B cell (primary cell): ENCODE measurements at regions not wholly inside any gene's neighbourhood (a gene's known extent, or its start where the extent isn't known, plus 50 kb on each side); places are given as distances from the start of the nearest gene placed in this dataset.

ENCODE experiments used
- ATAC-seq: fragments of 200-7000 bp; cut with Tn5 transposase; one replicate; pipeline ENCODE4 v1.10.0; 2021; ENCODE audit warnings: low read depth, mild to moderate bottlenecking, moderate number of reproducible peaks, moderate library complexity
- CTCF ChIA-PET: fragments of 350-600 bp; sonication (Branson Sonifier 250); formaldehyde crosslinking; loops from one replicate; lab custom pipeline; 2021; ENCODE audit warnings: antibody characterized with exemption, inconsistent platforms; lab: Charles Lee
- POLR2A ChIA-PET: fragments of 350-600 bp; sonication (Branson Sonifier 250); formaldehyde crosslinking; loops from one replicate; lab custom pipeline; 2021; ENCODE audit warnings: antibody characterized with exemption; lab: Charles Lee
- DNase-seq: peaks from one replicate; pipeline ENCODE4 v3.0.0; 2013
- H2AFZ ChIP-seq: 2 replicates; pipeline ENCODE4 v1.6.1; 2012; ENCODE audit warnings: mild to moderate bottlenecking, low read depth, low read length; ENCODE audit not compliant: insufficient read depth, poor library complexity, severe bottlenecking
- H3K27ac ChIP-seq, 2 donors: 1 replicate in 1 of 2; 2 replicates in 1 of 2; pipeline ENCODE4 v1.5.1; 2012 to 2013; ENCODE audit warnings: low read length in 2 of 2, mild to moderate bottlenecking in 2 of 2, moderate library complexity in 1 of 2
- H3K27me3 ChIP-seq, 4 experiments: fragments of 200-600 bp in 1 of 4; sonication (generic) in 1 of 4; replicated peaks in 1 of 4; 1 replicate in 2 of 4; 2 replicates in 2 of 4; pipeline versions ENCODE4 v1.6.1 to v1.7.0; 2013 to 2016; ENCODE audit warnings: low read length in 3 of 4, mild to moderate bottlenecking in 2 of 4, mixed read lengths in 1 of 4, moderate library complexity in 1 of 4; ENCODE audit not compliant: insufficient read depth in 4 of 4, control insufficient read depth in 3 of 4; ENCODE audit errors: control extremely low read depth in 1 of 4
- H3K36me3 ChIP-seq, 2 experiments: replicated peaks in 1 of 2; 1 replicate in 1 of 2; 2 replicates in 1 of 2; pipeline versions ENCODE4 v1.6.1 to v1.7.1; 2013; ENCODE audit warnings: low read length in 1 of 2; ENCODE audit not compliant: insufficient read depth in 2 of 2, control insufficient read depth in 1 of 2; ENCODE audit errors: control extremely low read depth in 1 of 2, extremely low read depth in 1 of 2
- H3K4me1 ChIP-seq, 2 donors: fragments of 200-600 bp in 1 of 2; sonication (generic) in 1 of 2; 1 replicate in 1 of 2; 2 replicates in 1 of 2; pipeline versions ENCODE4 v1.5.1 to v1.6.1; 2013 to 2017; ENCODE audit warnings: low read length in 2 of 2; ENCODE audit not compliant: control insufficient read depth in 2 of 2, insufficient read depth in 2 of 2
- H3K4me2 ChIP-seq: replicated peaks from 2 replicates; pipeline ENCODE3; 2012; ENCODE audit warnings: mild to moderate bottlenecking, low read depth, low read length; ENCODE audit not compliant: poor library complexity, severe bottlenecking
- H3K4me3 ChIP-seq, 5 experiments: fragments of 200-600 bp in 1 of 5; sonication (generic) in 1 of 5; 1 replicate in 3 of 5; 2 replicates in 2 of 5; pipeline versions ENCODE4 v1.5.1 to v1.7.0; 2011 to 2016; ENCODE audit warnings: low read length in 4 of 5, mild to moderate bottlenecking in 4 of 5, low read depth in 2 of 5, control low read depth in 1 of 5, moderate library complexity in 1 of 5; ENCODE audit not compliant: insufficient read depth in 1 of 5; ENCODE audit errors: control extremely low read depth in 1 of 5, extremely low read depth in 1 of 5
- H3K79me2 ChIP-seq: fragments of 200-600 bp; sonication (generic); one replicate; pipeline ENCODE4 v1.6.0; 2016; ENCODE audit warnings: low read length; ENCODE audit not compliant: control insufficient read depth, insufficient read depth
- H3K9ac ChIP-seq: fragments of 200-600 bp; sonication (generic); 2 replicates; pipeline ENCODE4 v1.6.1; 2017; ENCODE audit warnings: mild to moderate bottlenecking, low read length, moderate library complexity
- H3K9me3 ChIP-seq, 3 donors: one replicate each; pipeline versions ENCODE4 v1.6.1 to v1.7.1; 2013; ENCODE audit warnings: low read length in 2 of 3; ENCODE audit not compliant: control insufficient read depth in 2 of 3, insufficient read depth in 1 of 3; ENCODE audit errors: control extremely low read depth in 1 of 3
- H4K20me1 ChIP-seq: 2 replicates; pipeline ENCODE4 v1.6.0; 2012; ENCODE audit warnings: mild to moderate bottlenecking, low read length; ENCODE audit not compliant: insufficient read depth, control insufficient read depth, poor library complexity, severe bottlenecking
- H3K27ac Mint-ChIP-seq: one replicate; pipeline ENCODE4 v1.8.0; 2021; ENCODE audit warnings: mixed read lengths
- H3K27me3 Mint-ChIP-seq: one replicate; pipeline ENCODE4 v1.8.0; 2021; ENCODE audit warnings: mixed read lengths
- H3K4me1 Mint-ChIP-seq: one replicate; pipeline ENCODE4 v1.8.0; 2021; ENCODE audit warnings: mixed read lengths
- H3K4me3 Mint-ChIP-seq: one replicate; pipeline ENCODE4 v1.8.0; 2021; ENCODE audit warnings: mixed read lengths
- H3K9me3 Mint-ChIP-seq: one replicate; pipeline ENCODE4 v1.8.0; 2022; ENCODE audit warnings: mixed read lengths; ENCODE audit not compliant: insufficient read depth
- CTCF ChIP-seq: fragments of 200-600 bp; IDR thresholded peaks from one replicate; pipeline ENCODE4 v1.8.0; 2022; ENCODE audit warnings: antibody characterized with exemption, mild to moderate bottlenecking
- EZH2 ChIP-seq: IDR thresholded peaks from 2 replicates; pipeline ENCODE4 v1.6.1; 2012; ENCODE audit warnings: borderline replicate concordance, low read depth, mild to moderate bottlenecking, moderate library complexity, low read length; ENCODE audit not compliant: insufficient read depth, poor library complexity, severe bottlenecking
- WGBS: methylation state at CpG from one replicate; pipeline ENCODE4 v1.1.5; 2013; ENCODE audit warnings: missing lambda C conversion rate; ENCODE audit not compliant: insufficient coverage; 5-methylcytosine and 5-hydroxymethylcytosine counted together
- intact Hi-C: fragments of 100-400 bp; cut with micrococcal nuclease; formaldehyde crosslinking; loops from one replicate; pipeline ENCODE4 v1.10.0; 2022

- ATAC-seq (no peak), DNase-seq (no peak)
- TF ChIP-seq EZH2: no peak
- no peak for TF ChIP-seq CTCF
- no CpG with 5 or more reads among the region's 3 CpGs for WGBS
- H3K27me3 Mint-ChIP-seq: no peaks in the 10 kb centered on the region
- Histone ChIP-seq H3K27me3 (no peaks in the 10 kb centered on the region), H3K27ac (no peak overlapping the region), H4K20me1 (no peaks in the 10 kb centered on the region), H3K4me1 (no peaks in the 10 kb centered on the region), H2AFZ (no peak overlapping the region), H3K79me2 (no peaks in the 10 kb centered on the region), H3K36me3 (no peaks in the 10 kb centered on the region), H3K9me3 (peaks cover 0 to 6% (median 0%) of the 10 kb centered on the region in 3 donors), H3K4me2 (no peak overlapping the region), H3K4me3 (no peak overlapping the region), H3K9ac (no peak overlapping the region)
- H3K9me3 Mint-ChIP-seq: no peaks in the 10 kb centered on the region
- H3K4me3 Mint-ChIP-seq: no peak overlapping the region
- intact Hi-C loops: no loop called here
- H3K27ac Mint-ChIP-seq: no peak overlapping the region
- ChIA-PET POLR2A (no interaction called here), CTCF (no interaction called here)
- H3K4me1 Mint-ChIP-seq: no peaks in the 10 kb centered on the region
Observed at GRCh38 chr7:9242636-9243035, 809.2 kb downstream of the NXPH1 start.

GRCh38 chr7:9250876-9251275 lies 817.5 kb downstream of the NXPH1 start:
- ATAC-seq (no peak), DNase-seq (no peak)
- WGBS: 86% methylated on average over 4 of the region's 4 CpGs
- no peak overlapping the region for H3K4me2 ChIP-seq
- H3K27me3 Mint-ChIP-seq: no peaks in the 10 kb centered on the region
- H3K36me3 ChIP-seq: no peaks in the 10 kb centered on the region
- intact Hi-C loops: no loop called here
- no peaks in the 10 kb centered on the region for H4K20me1 ChIP-seq
- no peaks in the 10 kb centered on the region for H3K27me3 ChIP-seq
- H3K4me3 Mint-ChIP-seq: no peak overlapping the region
- H3K4me1 ChIP-seq: no peaks in the 10 kb centered on the region
- no peak overlapping the region for H3K4me3 ChIP-seq
- H3K9ac ChIP-seq: no peak overlapping the region
- no peak overlapping the region for H2AFZ ChIP-seq
- no peaks in the 10 kb centered on the region for H3K9me3 Mint-ChIP-seq
- no peak for TF ChIP-seq CTCF
- no peak for TF ChIP-seq EZH2
- H3K4me1 Mint-ChIP-seq: no peaks in the 10 kb centered on the region
- H3K79me2 ChIP-seq: no peaks in the 10 kb centered on the region
- peaks cover 0 to 11% (median 0%) of the 10 kb centered on the region in 3 donors for H3K9me3 ChIP-seq
- no peak overlapping the region for H3K27ac ChIP-seq
- no peak overlapping the region for H3K27ac Mint-ChIP-seq
- CTCF ChIA-PET: no interaction called here
- POLR2A ChIA-PET: no interaction called here
